Karpas-422 (cell line): ENCODE measurements at regions not wholly inside any gene's neighbourhood (a gene's known extent, or its start where the extent isn't known, plus 50 kb on each side); places are given as distances from the start of the nearest gene placed in this dataset.

ENCODE experiments used
- DNase-seq: peaks from one replicate; pipeline ENCODE4 v3.0.0-alpha.2; 2015
- H2AFZ ChIP-seq: fragments of 200-600 bp; sonication (generic); 2 replicates; pipeline ENCODE4 v1.6.1; 2014; ENCODE audit warnings: antibody characterized with exemption, low read length, mixed read lengths
- H3K27ac ChIP-seq: fragments of 200-600 bp; sonication (generic); 2 replicates; pipeline ENCODE4 v1.5.1; 2014; ENCODE audit warnings: mild to moderate bottlenecking, low read length, moderate library complexity
- H3K27me3 ChIP-seq: fragments of 200-600 bp; sonication (generic); 2 replicates; pipeline ENCODE4 v1.6.1; 2014; ENCODE audit warnings: low read length, mixed read lengths
- H3K36me3 ChIP-seq: fragments of 200-600 bp; sonication (generic); 2 replicates; pipeline ENCODE4 v1.6.1; 2014; ENCODE audit warnings: low read length, mixed read lengths; ENCODE audit not compliant: insufficient read depth
- H3K4me1 ChIP-seq: fragments of 200-600 bp; sonication (generic); 2 replicates; pipeline ENCODE4 v1.6.1; 2014; ENCODE audit warnings: mild to moderate bottlenecking, low read length, mixed read lengths
- H3K4me2 ChIP-seq: fragments of 200-600 bp; sonication (generic); 2 replicates; pipeline ENCODE4 v1.6.1; 2014; ENCODE audit warnings: low read length, low read depth, mild to moderate bottlenecking; ENCODE audit not compliant: poor library complexity, severe bottlenecking
- H3K4me3 ChIP-seq: fragments of 200-600 bp; sonication (generic); 2 replicates; pipeline ENCODE4 v1.5.1; 2014; ENCODE audit warnings: mild to moderate bottlenecking, antibody characterized with exemption, low read length, mixed read lengths
- H3K79me2 ChIP-seq: fragments of 200-600 bp; sonication (generic); 2 replicates; pipeline ENCODE4 v1.6.1; 2014; ENCODE audit warnings: mild to moderate bottlenecking, low read length, mixed read lengths
- H3K9ac ChIP-seq: fragments of 200-600 bp; sonication (generic); 2 replicates; pipeline ENCODE4 v1.6.0; 2014; ENCODE audit warnings: low read length
- H3K9me2 ChIP-seq: fragments of 200-600 bp; sonication (generic), shearing (Covaris generic); replicated peaks from 2 replicates; pipeline ENCODE4 v1.6.0; 2014; ENCODE audit warnings: mild to moderate bottlenecking, low read length, moderate library complexity; ENCODE audit not compliant: insufficient read depth
- H3K9me3 ChIP-seq: fragments of 300-700, 200-600 bp; sonication (generic); 2 replicates; pipeline ENCODE4 v1.6.1; 2014; ENCODE audit warnings: low read length, mixed read lengths
- H4K20me1 ChIP-seq: fragments of 200-600 bp; sonication (generic); 2 replicates; pipeline ENCODE4 v1.6.1; 2014; ENCODE audit warnings: mild to moderate bottlenecking, antibody characterized with exemption, low read length, low read depth; ENCODE audit not compliant: insufficient read depth

- no peak overlapping the region for H3K27ac ChIP-seq
- no peak overlapping the region for H3K4me2 ChIP-seq
- H3K4me1 ChIP-seq, result no peaks in the 10 kb centered on the region
- H3K9me2 ChIP-seq, result no peaks in the 10 kb centered on the region
- peaks cover 2% of the 10 kb centered on the region; the same call in 1 of the 2 replicates for H3K9me3 ChIP-seq
- DNase-seq, result no peak
- no peaks in the 10 kb centered on the region for H3K27me3 ChIP-seq
- H4K20me1 ChIP-seq, result no peaks in the 10 kb centered on the region
- no peak overlapping the region for H3K9ac ChIP-seq
- H2AFZ ChIP-seq, result no peak overlapping the region
- no peaks in the 10 kb centered on the region for H3K79me2 ChIP-seq
- H3K4me3 ChIP-seq, result no peak overlapping the region
- no peaks in the 10 kb centered on the region for H3K36me3 ChIP-seq
These were observed 256.2 kb upstream of the ZSWIM2 start for GRCh38 chr2:187105218-187105617.

GRCh38 chr2:187102381-187102780, 253.4 kb upstream of the ZSWIM2 start:
- H4K20me1 ChIP-seq, result no peaks in the 10 kb centered on the region
- no peak overlapping the region for H2AFZ ChIP-seq
- H3K36me3 ChIP-seq, result no peaks in the 10 kb centered on the region
- peaks cover 2% of the 10 kb centered on the region; the same call in 1 of the 2 replicates for H3K9me3 ChIP-seq
- no peaks in the 10 kb centered on the region for H3K79me2 ChIP-seq
- H3K4me2 ChIP-seq, result no peak overlapping the region
- H3K4me3 ChIP-seq, result no peak overlapping the region
- no peaks in the 10 kb centered on the region for H3K9me2 ChIP-seq
- H3K27me3 ChIP-seq, result no peaks in the 10 kb centered on the region
- no peak overlapping the region for H3K27ac ChIP-seq
- no peak overlapping the region for H3K9ac ChIP-seq
- no peaks in the 10 kb centered on the region for H3K4me1 ChIP-seq
- no peak for DNase-seq

- H2AFZ ChIP-seq, result no peak overlapping the region
- H3K36me3 ChIP-seq, result no peaks in the 10 kb centered on the region
- H3K9me3 ChIP-seq, result peaks cover 2% of the 10 kb centered on the region
- H3K4me2 ChIP-seq, result no peak overlapping the region
- H3K4me3 ChIP-seq, result no peak overlapping the region
- H3K9me2 ChIP-seq, result no peaks in the 10 kb centered on the region
- H3K79me2 ChIP-seq, result no peaks in the 10 kb centered on the region
- no peaks in the 10 kb centered on the region for H3K27me3 ChIP-seq
- H3K9ac ChIP-seq, result no peak overlapping the region
- no peak for DNase-seq
- H3K4me1 ChIP-seq, result no peaks in the 10 kb centered on the region
- H4K20me1 ChIP-seq, result no peaks in the 10 kb centered on the region
- no peak overlapping the region for H3K27ac ChIP-seq
These were observed 249.2 kb upstream of the ZSWIM2 start for GRCh38 chr2:187098154-187098553.

GRCh38 chr2:187093771-187094412, 244.9 kb upstream of the ZSWIM2 start:
- Histone ChIP-seq H3K27ac (no peak overlapping the region), H3K27me3 (no peaks in the 10 kb centered on the region), H2AFZ (no peak overlapping the region), H3K9ac (no peak overlapping the region), H3K4me3 (no peak overlapping the region), H3K36me3 (no peaks in the 10 kb centered on the region), H3K9me2 (no peaks in the 10 kb centered on the region), H3K9me3 (no peaks in the 10 kb centered on the region; the same call in 1 of the 2 replicates), H4K20me1 (no peaks in the 10 kb centered on the region), H3K79me2 (no peaks in the 10 kb centered on the region), H3K4me1 (no peaks in the 10 kb centered on the region), H3K4me2 (no peak overlapping the region)
- no peak for DNase-seq

- no peak for DNase-seq
- Histone ChIP-seq H3K27me3 (no peaks in the 10 kb centered on the region), H4K20me1 (no peaks in the 10 kb centered on the region), H3K4me3 (no peak overlapping the region), H3K9me2 (no peaks in the 10 kb centered on the region), H2AFZ (no peak overlapping the region), H3K79me2 (no peaks in the 10 kb centered on the region), H3K4me1 (no peaks in the 10 kb centered on the region), H3K27ac (no peak overlapping the region), H3K36me3 (no peaks in the 10 kb centered on the region), H3K9me3 (peaks cover 4% of the 10 kb centered on the region; the same call in 1 of the 2 replicates), H3K4me2 (no peak overlapping the region), H3K9ac (no peak overlapping the region)
These were observed 242.7 kb upstream of the ZSWIM2 start for GRCh38 chr2:187091664-187092063.

- H2AFZ ChIP-seq, result no peak overlapping the region
These were observed 235.6 kb upstream of the ZSWIM2 start for GRCh38 chr2:187084524-187084923.

GRCh38 chr2:187081461-187081860, 232.5 kb upstream of the ZSWIM2 start:
- DNase-seq, result no peak
- Histone ChIP-seq H3K36me3 (no peaks in the 10 kb centered on the region), H3K4me3 (no peak overlapping the region), H3K4me2 (no peak overlapping the region), H3K4me1 (no peaks in the 10 kb centered on the region), H4K20me1 (no peaks in the 10 kb centered on the region), H3K9me3 (peaks cover 3% of the 10 kb centered on the region; the same call in 1 of the 2 replicates), H3K27ac (no peak overlapping the region), H3K9ac (no peak overlapping the region), H3K27me3 (no peaks in the 10 kb centered on the region), H3K9me2 (no peaks in the 10 kb centered on the region), H3K79me2 (no peaks in the 10 kb centered on the region), H2AFZ (no peak overlapping the region)

More at GRCh38 chr2:187084524-187084923, 235.6 kb upstream of the ZSWIM2 start:
- H3K79me2 ChIP-seq, result no peaks in the 10 kb centered on the region
- no peak for DNase-seq
- H3K4me3 ChIP-seq, result no peak overlapping the region
- H3K27me3 ChIP-seq, result no peaks in the 10 kb centered on the region
- H3K9me2 ChIP-seq, result no peaks in the 10 kb centered on the region
- H3K4me2 ChIP-seq, result no peak overlapping the region
- H3K9me3 ChIP-seq, result peaks cover 7% of the 10 kb centered on the region; the same call in 1 of the 2 replicates
- H3K4me1 ChIP-seq, result no peaks in the 10 kb centered on the region
- no peak overlapping the region for H3K9ac ChIP-seq
- H3K27ac ChIP-seq, result no peak overlapping the region
- no peaks in the 10 kb centered on the region for H4K20me1 ChIP-seq
- no peaks in the 10 kb centered on the region for H3K36me3 ChIP-seq

- no peak for DNase-seq
- Histone ChIP-seq H3K79me2 (no peaks in the 10 kb centered on the region), H4K20me1 (no peaks in the 10 kb centered on the region), H2AFZ (no peak overlapping the region), H3K4me3 (no peak overlapping the region), H3K4me1 (no peaks in the 10 kb centered on the region), H3K9me3 (no peaks in the 10 kb centered on the region), H3K36me3 (no peaks in the 10 kb centered on the region), H3K9me2 (no peaks in the 10 kb centered on the region), H3K4me2 (no peak overlapping the region), H3K9ac (no peak overlapping the region), H3K27me3 (no peaks in the 10 kb centered on the region), H3K27ac (no peak overlapping the region)
These were observed 230.9 kb upstream of the ZSWIM2 start for GRCh38 chr2:187079901-187080300.
